NCI-H345 (cell line): ENCODE measurements at regions not wholly inside any gene's neighbourhood (a gene's known extent, or its start where the extent isn't known, plus 50 kb on each side); places are given as distances from the start of the nearest gene placed in this dataset.
A peak's percentile ranks its signal among the peaks of the same experiment; 100 is the strongest.
"Not testable (repeated sequence)": the region's sequence is repeated elsewhere in the genome, so short reads cannot be mapped to it uniquely, and the experiment has no call there.

Source experiments
- DNase-seq: peaks from one replicate; lab custom pipeline; 2025; lab: John Stamatoyannopoulos, UW

- peak; percentile 59 for DNase-seq
Observed at GRCh38 chr3:193803288-193803687, 210.3 kb downstream of the OPA1 start.

GRCh38 chr3:193805448-193805847 is 212.4 kb downstream of the OPA1 start:
- peak; percentile 99 for DNase-seq

GRCh38 chr3:193808317-193808716 is 215.3 kb downstream of the OPA1 start:
- DNase-seq, result no peak

GRCh38 chr3:193809106-193809505 is 216.1 kb downstream of the OPA1 start:
- no peak for DNase-seq

- no peak for DNase-seq
Observed at GRCh38 chr3:193812078-193812725, 219.2 kb downstream of the OPA1 start.

GRCh38 chr3:193812791-193813500 is 219.9 kb downstream of the OPA1 start:
- no peak for DNase-seq

- DNase-seq, result no peak
Observed at GRCh38 chr3:193813501-193813830, 220.5 kb downstream of the OPA1 start.

GRCh38 chr3:193814166-193814892 is 221.3 kb downstream of the OPA1 start:
- DNase-seq, result no peak

- DNase-seq, result no peak
Observed at GRCh38 chr3:193815246-193816027, 222.4 kb downstream of the OPA1 start.

- DNase-seq, result no peak
Observed at GRCh38 chr3:193816028-193816395, 223.0 kb downstream of the OPA1 start.

GRCh38 chr3:193816656-193817311 is 223.8 kb downstream of the OPA1 start:
- peak; percentile 88 for DNase-seq

GRCh38 chr3:193819117-193820010 is 226.4 kb downstream of the OPA1 start:
- DNase-seq, result peak; percentile 55

- DNase-seq, result no peak
Observed at GRCh38 chr3:193821151-193821668, 228.2 kb downstream of the OPA1 start.

GRCh38 chr3:193822492-193823212 is 229.6 kb downstream of the OPA1 start:
- DNase-seq, result no peak

GRCh38 chr3:193823213-193823605 is 230.2 kb downstream of the OPA1 start:
- DNase-seq, result not testable (repeated sequence)

- no peak for DNase-seq
Observed at GRCh38 chr3:193824365-193824764, 231.4 kb downstream of the OPA1 start.

- no peak for DNase-seq
Observed at GRCh38 chr3:193825617-193826016, 232.6 kb downstream of the OPA1 start.

- DNase-seq, result peak; percentile 56
Observed at GRCh38 chr3:193826159-193826795, 233.3 kb downstream of the OPA1 start.

- DNase-seq, result peak; percentile 80
Observed at GRCh38 chr3:193827040-193827669, 234.1 kb downstream of the OPA1 start.
